ENCODE measurements at regions not wholly inside any gene's neighbourhood (a gene's known extent, or its start where the extent isn't known, plus 50 kb on each side); places are given as distances from the start of the nearest gene placed in this dataset.

DNA sequence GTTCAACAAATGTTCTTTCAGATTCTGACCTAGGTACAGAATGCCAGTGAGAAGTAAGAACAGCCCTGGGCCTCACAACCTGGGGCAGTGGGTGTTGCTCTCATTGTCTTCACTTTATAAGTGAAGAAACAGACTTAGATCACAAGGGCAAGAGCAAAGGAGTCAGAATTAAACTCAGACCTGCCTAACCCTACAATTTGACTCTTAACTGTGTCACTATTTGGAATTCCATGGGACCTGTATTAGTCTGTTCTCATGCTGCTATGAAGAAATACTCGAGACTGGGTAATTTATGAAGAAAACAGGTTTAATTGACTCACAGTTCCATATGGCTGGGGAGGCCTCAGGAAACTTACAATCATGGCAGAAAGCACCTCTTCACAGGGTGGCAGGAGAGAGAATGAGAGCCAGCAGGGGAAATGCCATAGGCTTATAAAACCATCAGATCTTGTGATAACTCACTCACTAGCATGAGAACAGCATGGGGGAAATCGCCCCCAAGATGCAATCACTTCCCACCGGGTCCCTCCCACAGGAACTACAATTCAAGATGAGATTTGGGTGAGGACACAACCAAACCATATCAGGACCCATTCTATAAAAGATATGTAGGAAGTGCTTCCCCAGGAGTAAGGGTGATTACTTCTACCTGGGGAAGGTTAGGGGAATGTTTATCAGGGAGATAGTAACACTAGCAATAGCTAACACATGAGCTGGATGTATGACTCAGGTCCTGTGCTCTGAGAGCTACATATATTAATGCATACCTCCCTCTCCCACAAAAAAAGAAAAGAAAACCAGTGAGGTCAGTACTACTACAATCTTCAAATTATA, 270.1 kb downstream of the SOX9 start:
- Histone ChIP-seq H3K36me3 (ENCODE audit: control insufficient read depth, insufficient read depth, low read length) (no peaks in the 10 kb centered on the region), H3K27me3 (ENCODE audit: control insufficient read depth, insufficient read depth, low read length) (no peaks in the 10 kb centered on the region), H3K4me1 (ENCODE audit: control insufficient read depth, insufficient read depth, low read length, poor library complexity, severe bottlenecking) (no peaks in the 10 kb centered on the region), H3K9me3 (ENCODE audit: control insufficient read depth in 2 of 2, low read length in 2 of 2) (no peaks in the 10 kb centered on the region), H3K27ac (ENCODE audit: insufficient read depth, low read length, poor library complexity, severe bottlenecking) (no peak overlapping the region), H3K4me3 (ENCODE audit: low read depth, low read length) (no peak overlapping the region)
- Mint-ChIP-seq H3K9me3 (peaks cover 0 to 1% (median 0%) of the 10 kb centered on the region in 7 donors), H3K4me1 (no peaks in the 10 kb centered on the region), H3K27me3 (peaks cover 6% of the 10 kb centered on the region), H3K27ac (no peak overlapping the region), H3K4me3 (no peak overlapping the region), H3K36me3 (no peaks in the 10 kb centered on the region)
- ATAC-seq (ENCODE audit: low read depth in 2 of 2), result no peak
- DNase-seq, result no peak

DNA sequence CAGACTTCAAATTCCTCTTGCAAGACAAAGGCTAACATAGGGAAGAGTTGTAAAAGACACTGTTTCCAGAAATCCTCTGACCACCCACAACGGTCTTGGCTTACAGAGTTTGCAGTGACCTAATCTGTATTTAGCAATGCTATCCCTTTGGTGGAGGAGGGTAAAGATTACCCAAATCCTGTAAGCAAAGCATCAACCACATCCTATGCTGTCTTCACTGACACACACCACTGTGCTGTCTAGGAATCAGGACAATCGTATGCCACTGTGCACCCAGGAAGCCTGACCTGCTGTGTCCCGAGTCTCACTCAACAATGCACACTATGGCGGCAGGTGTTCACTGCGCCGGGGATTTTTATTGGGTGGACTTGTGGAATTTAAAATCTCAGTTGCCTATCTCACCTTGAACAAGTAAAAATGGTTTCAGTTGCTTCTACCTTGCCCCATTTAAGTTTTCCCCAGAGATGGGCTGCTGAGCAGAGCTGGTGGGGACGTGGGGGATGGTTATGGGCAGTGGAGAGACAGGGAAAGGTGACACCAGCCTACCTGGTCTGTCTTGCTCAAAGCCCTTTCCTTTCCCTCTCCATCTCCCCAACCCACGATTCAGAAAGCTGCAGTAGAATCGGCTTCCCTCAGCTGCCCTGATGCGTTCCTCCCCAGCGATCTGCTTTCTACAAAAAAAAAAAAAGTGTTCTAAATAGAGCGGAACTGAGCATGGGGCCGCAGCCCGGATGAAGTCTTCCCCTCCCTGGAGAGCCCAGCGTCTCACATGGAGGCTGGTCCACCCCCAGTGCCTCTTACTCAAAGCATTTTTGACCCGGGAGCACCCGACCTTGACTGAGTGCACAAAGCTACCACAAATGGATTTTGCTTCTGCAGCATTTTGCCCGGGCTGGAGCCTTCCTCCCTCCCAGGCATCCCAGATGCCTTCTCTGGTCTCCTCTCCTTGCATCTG, 271.5 kb downstream of the SOX9 start:
- no peak overlapping the region for H3K4me3 Mint-ChIP-seq
- no peaks in the 10 kb centered on the region for H3K36me3 Mint-ChIP-seq
- no peak overlapping the region for H3K4me3 ChIP-seq (ENCODE audit: low read depth, low read length)
- DNase-seq (no peak), ATAC-seq (ENCODE audit: low read depth in 2 of 2) (no peak)
- no peaks in the 10 kb centered on the region for H3K27me3 ChIP-seq (ENCODE audit: control insufficient read depth, insufficient read depth, low read length)
- H3K27ac ChIP-seq (ENCODE audit: insufficient read depth, low read length, poor library complexity, severe bottlenecking), result no peak overlapping the region
- H3K9me3 Mint-ChIP-seq, result peaks cover 0 to 4% (median 0%) of the 10 kb centered on the region in 7 donors
- no peaks in the 10 kb centered on the region for H3K36me3 ChIP-seq (ENCODE audit: control insufficient read depth, insufficient read depth, low read length)
- H3K27ac Mint-ChIP-seq, result no peak overlapping the region
- H3K9me3 ChIP-seq (ENCODE audit: control insufficient read depth in 2 of 2, low read length in 2 of 2), result no peaks in the 10 kb centered on the region
- H3K4me1 ChIP-seq (ENCODE audit: control insufficient read depth, insufficient read depth, low read length, poor library complexity, severe bottlenecking), result no peaks in the 10 kb centered on the region
- no peaks in the 10 kb centered on the region for H3K4me1 Mint-ChIP-seq
- peaks cover 6% of the 10 kb centered on the region for H3K27me3 Mint-ChIP-seq

DNA sequence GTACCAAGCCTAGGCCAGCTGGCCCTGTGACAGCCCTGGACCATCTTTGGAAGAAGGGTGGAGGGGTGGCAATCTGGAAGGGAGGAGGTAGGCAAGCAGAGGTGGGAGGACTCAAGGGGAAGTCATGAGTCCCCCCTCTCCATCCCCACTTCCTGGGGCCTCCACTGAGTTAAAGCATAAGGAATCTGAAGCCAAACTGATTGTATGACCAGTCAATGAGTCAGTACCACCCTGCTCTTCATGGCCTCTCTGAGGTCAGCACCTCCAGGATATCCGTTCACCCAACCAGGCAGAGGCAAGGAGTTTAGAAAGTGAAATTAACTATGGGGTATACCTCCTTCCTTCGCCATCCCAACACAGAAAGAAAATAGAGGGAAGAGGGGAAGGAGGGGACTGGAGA, 272.7 kb downstream of the SOX9 start:
- Mint-ChIP-seq H3K4me3 (no peak overlapping the region), H3K4me1 (no peaks in the 10 kb centered on the region), H3K9me3 (peaks cover 0 to 4% (median 0%) of the 10 kb centered on the region in 7 donors), H3K27ac (no peak overlapping the region), H3K27me3 (no peaks in the 10 kb centered on the region), H3K36me3 (no peaks in the 10 kb centered on the region)
- H3K36me3 ChIP-seq (ENCODE audit: control insufficient read depth, insufficient read depth, low read length), result no peaks in the 10 kb centered on the region
- ATAC-seq (ENCODE audit: low read depth in 2 of 2) (no peak), DNase-seq (no peak)
- no peak overlapping the region for H3K27ac ChIP-seq (ENCODE audit: insufficient read depth, low read length, poor library complexity, severe bottlenecking)
- no peak overlapping the region for H3K4me3 ChIP-seq (ENCODE audit: low read depth, low read length)
- H3K4me1 ChIP-seq (ENCODE audit: control insufficient read depth, insufficient read depth, low read length, poor library complexity, severe bottlenecking), result no peaks in the 10 kb centered on the region
- H3K9me3 ChIP-seq (ENCODE audit: control insufficient read depth in 2 of 2, low read length in 2 of 2), result no peaks in the 10 kb centered on the region
- H3K27me3 ChIP-seq (ENCODE audit: control insufficient read depth, insufficient read depth, low read length), result no peaks in the 10 kb centered on the region

DNA sequence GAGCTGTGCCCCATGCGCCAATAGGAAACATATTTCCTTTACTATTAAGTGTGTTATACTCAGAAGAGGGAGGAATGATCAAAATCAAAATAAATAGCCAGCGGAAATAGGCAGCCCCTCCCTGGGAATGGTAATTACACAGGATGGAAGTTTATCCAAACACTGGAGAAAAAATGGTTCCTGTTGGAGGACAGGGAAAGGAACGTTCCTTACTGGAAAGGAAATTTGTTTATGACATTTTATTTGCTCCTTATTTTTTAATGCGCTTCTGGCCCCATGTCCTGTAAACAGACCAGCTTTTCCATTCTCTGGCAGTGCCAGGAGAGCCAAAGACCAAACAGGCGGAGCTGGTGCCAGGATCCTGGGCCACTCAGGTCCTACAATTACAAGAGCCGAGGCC, 273.7 kb downstream of the SOX9 start:
- no peak overlapping the region for H3K4me3 ChIP-seq (ENCODE audit: low read depth, low read length)
- no peaks in the 10 kb centered on the region for H3K36me3 ChIP-seq (ENCODE audit: control insufficient read depth, insufficient read depth, low read length)
- no peaks in the 10 kb centered on the region for H3K36me3 Mint-ChIP-seq
- DNase-seq (no peak), ATAC-seq (ENCODE audit: low read depth in 2 of 2) (no peak)
- H3K9me3 ChIP-seq (ENCODE audit: control insufficient read depth in 2 of 2, low read length in 2 of 2), result no peaks in the 10 kb centered on the region
- H3K4me1 Mint-ChIP-seq, result no peaks in the 10 kb centered on the region
- no peaks in the 10 kb centered on the region for H3K27me3 ChIP-seq (ENCODE audit: control insufficient read depth, insufficient read depth, low read length)
- H3K4me1 ChIP-seq (ENCODE audit: control insufficient read depth, insufficient read depth, low read length, poor library complexity, severe bottlenecking), result no peaks in the 10 kb centered on the region
- no peak overlapping the region for H3K27ac ChIP-seq (ENCODE audit: insufficient read depth, low read length, poor library complexity, severe bottlenecking)
- H3K27me3 Mint-ChIP-seq, result no peaks in the 10 kb centered on the region
- peaks cover 0 to 4% (median 0%) of the 10 kb centered on the region in 7 donors for H3K9me3 Mint-ChIP-seq
- H3K4me3 Mint-ChIP-seq, result no peak overlapping the region
- H3K27ac Mint-ChIP-seq, result no peak overlapping the region

DNA sequence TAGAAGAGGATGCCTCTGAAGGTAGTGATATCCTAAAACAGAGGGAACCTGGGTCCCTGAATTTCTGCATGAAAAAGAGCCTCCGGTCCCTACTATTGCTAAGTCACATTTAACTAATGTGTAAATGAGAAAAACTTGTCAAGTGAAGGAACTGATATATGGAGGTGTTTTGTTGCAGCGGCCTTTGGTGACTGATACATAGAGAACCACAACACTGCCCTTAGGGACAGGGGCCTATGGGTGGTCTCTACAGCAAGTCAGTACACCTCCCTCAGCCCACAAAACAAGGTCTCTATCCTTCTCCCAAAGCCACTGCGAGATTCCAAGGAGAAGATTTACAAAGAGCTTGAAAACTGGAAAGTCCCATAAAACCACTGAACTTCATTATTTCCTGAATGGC, 275.3 kb downstream of the SOX9 start:
- Mint-ChIP-seq H3K4me3 (no peak overlapping the region), H3K27me3 (no peaks in the 10 kb centered on the region), H3K36me3 (no peaks in the 10 kb centered on the region), H3K9me3 (peaks cover 0 to 4% (median 0%) of the 10 kb centered on the region in 7 donors), H3K4me1 (no peaks in the 10 kb centered on the region), H3K27ac (no peak overlapping the region)
- Histone ChIP-seq H3K27me3 (ENCODE audit: control insufficient read depth, insufficient read depth, low read length) (no peaks in the 10 kb centered on the region), H3K4me1 (ENCODE audit: control insufficient read depth, insufficient read depth, low read length, poor library complexity, severe bottlenecking) (no peaks in the 10 kb centered on the region), H3K36me3 (ENCODE audit: control insufficient read depth, insufficient read depth, low read length) (no peaks in the 10 kb centered on the region), H3K4me3 (ENCODE audit: low read depth, low read length) (no peak overlapping the region), H3K27ac (ENCODE audit: insufficient read depth, low read length, poor library complexity, severe bottlenecking) (no peak overlapping the region), H3K9me3 (ENCODE audit: control insufficient read depth in 2 of 2, low read length in 2 of 2) (no peaks in the 10 kb centered on the region)
- no peak for ATAC-seq (ENCODE audit: low read depth in 2 of 2)
- DNase-seq, result no peak

DNA sequence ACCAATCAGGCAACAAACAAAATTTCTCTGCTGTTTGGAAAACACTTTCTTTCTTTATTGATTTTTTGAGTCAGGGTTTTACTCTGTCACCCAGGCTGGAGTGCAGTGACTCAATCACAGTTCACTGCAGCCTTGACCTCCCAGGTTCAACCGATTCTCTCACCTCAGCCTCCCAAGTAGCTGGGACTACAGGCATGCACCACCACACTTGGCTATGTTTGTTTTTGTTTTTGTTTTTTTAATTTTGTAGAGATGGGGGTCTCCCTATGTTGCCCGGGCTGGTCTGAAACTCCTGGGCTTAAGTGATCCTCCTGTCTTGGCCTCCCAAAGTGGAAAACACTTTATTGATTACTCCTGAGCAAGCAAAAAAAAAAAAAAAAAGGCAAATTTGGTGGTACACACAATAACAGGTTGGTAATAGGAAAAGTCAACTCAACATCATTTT, 276.4 kb downstream of the SOX9 start:
- Mint-ChIP-seq H3K4me1 (no peaks in the 10 kb centered on the region), H3K27ac (peak overlapping the region in 1 of 3 donors; percentile 1), H3K27me3 (no peaks in the 10 kb centered on the region), H3K36me3 (no peaks in the 10 kb centered on the region), H3K4me3 (no peak overlapping the region), H3K9me3 (peaks cover 0 to 4% (median 0%) of the 10 kb centered on the region in 7 donors)
- Histone ChIP-seq H3K27me3 (ENCODE audit: control insufficient read depth, insufficient read depth, low read length) (no peaks in the 10 kb centered on the region), H3K27ac (ENCODE audit: insufficient read depth, low read length, poor library complexity, severe bottlenecking) (no peak overlapping the region), H3K4me3 (ENCODE audit: low read depth, low read length) (no peak overlapping the region), H3K9me3 (ENCODE audit: control insufficient read depth in 2 of 2, low read length in 2 of 2) (no peaks in the 10 kb centered on the region), H3K4me1 (ENCODE audit: control insufficient read depth, insufficient read depth, low read length, poor library complexity, severe bottlenecking) (no peaks in the 10 kb centered on the region), H3K36me3 (ENCODE audit: control insufficient read depth, insufficient read depth, low read length) (no peaks in the 10 kb centered on the region)
- ATAC-seq (ENCODE audit: low read depth in 2 of 2), result no peak
- DNase-seq, result no peak

DNA sequence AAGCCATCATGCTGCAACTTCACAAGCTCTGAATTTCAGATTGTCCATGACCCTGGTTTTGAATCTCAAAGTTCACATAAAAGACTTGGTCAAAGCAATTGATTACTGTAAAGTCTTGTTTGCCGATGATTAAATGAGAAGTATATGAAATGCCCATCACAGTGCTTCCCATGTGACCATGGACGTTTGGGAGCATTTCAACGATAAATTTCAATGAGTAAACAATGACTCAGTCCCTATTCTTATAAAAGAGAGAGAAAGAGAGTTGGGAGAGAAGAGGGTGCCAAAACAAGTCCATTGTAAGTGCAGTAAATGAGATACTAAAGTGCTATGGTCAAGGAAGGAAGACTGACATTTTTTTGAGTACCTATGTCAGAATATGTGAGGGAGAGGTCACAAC, 276.9 kb downstream of the SOX9 start:
- no peak overlapping the region for H3K4me3 Mint-ChIP-seq
- no peak overlapping the region for H3K27ac Mint-ChIP-seq
- H3K27me3 ChIP-seq (ENCODE audit: control insufficient read depth, insufficient read depth, low read length), result no peaks in the 10 kb centered on the region

More for the DNA sequence above, 276.9 kb downstream of the SOX9 start:
- no peaks in the 10 kb centered on the region for H3K27me3 Mint-ChIP-seq
- H3K27ac ChIP-seq (ENCODE audit: insufficient read depth, low read length, poor library complexity, severe bottlenecking), result no peak overlapping the region
- H3K4me1 ChIP-seq (ENCODE audit: control insufficient read depth, insufficient read depth, low read length, poor library complexity, severe bottlenecking), result no peaks in the 10 kb centered on the region
- ATAC-seq (ENCODE audit: low read depth in 2 of 2) (no peak), DNase-seq (no peak)
- H3K9me3 Mint-ChIP-seq, result peaks cover 0 to 4% (median 0%) of the 10 kb centered on the region in 7 donors
- no peaks in the 10 kb centered on the region for H3K4me1 Mint-ChIP-seq
- no peak overlapping the region for H3K4me3 ChIP-seq (ENCODE audit: low read depth, low read length)
- H3K36me3 ChIP-seq (ENCODE audit: control insufficient read depth, insufficient read depth, low read length), result no peaks in the 10 kb centered on the region
- no peaks in the 10 kb centered on the region for H3K36me3 Mint-ChIP-seq
- no peaks in the 10 kb centered on the region for H3K9me3 ChIP-seq (ENCODE audit: control insufficient read depth in 2 of 2, low read length in 2 of 2)

All from CD4-positive, CD25-positive, alpha-beta regulatory T cell (primary cell).